ENCODE measurements at regions not wholly inside any gene's neighbourhood (a gene's known extent, or its start where the extent isn't known, plus 50 kb on each side); places are given as distances from the start of the nearest gene placed in this dataset.

- Histone ChIP-seq H3K4me1 (peaks cover 0 to 6% (median 0%) of the 10 kb centered on the region in 3 donors), H3K36me3 (no peaks in the 10 kb centered on the region), H3K4me3 (no peak overlapping the region), H3K9me3 (no peaks in the 10 kb centered on the region), H3K27ac (no peak overlapping the region), H3K27me3 (peaks cover 0 to 9% (median 0%) of the 10 kb centered on the region in 4 donors)
- no peak for DNase-seq
- intact Hi-C loops (cut with DNase I): no loop called here
- WGBS, 2 donors: 22 to 29% methylated on average over 4 of the region's 4 CpGs
- TF ChIP-seq POLR2A (IDR thresholded peaks at IDR 0.05): no peak
- TF ChIP-seq CTCF (IDR thresholded peaks at IDR 0.05): no peak
These were observed 222.5 kb upstream of the SNX19 start for GRCh38 chr11:131138731-131139130.

GRCh38 chr11:131145791-131146190 lies 224.6 kb upstream of the NTM start:
- no peaks in the 10 kb centered on the region for H3K9me3 ChIP-seq
- intact Hi-C loops (cut with DNase I): no loop called here
- H3K4me3 ChIP-seq: no peak overlapping the region
- no peak for DNase-seq
- no peaks in the 10 kb centered on the region for H3K27me3 ChIP-seq
- WGBS, 2 donors: 75 to 88% methylated on average over 5 of the region's 5 CpGs
- H3K36me3 ChIP-seq: no peaks in the 10 kb centered on the region
- H3K27ac ChIP-seq: no peak overlapping the region
- H3K4me1 ChIP-seq: peaks cover 0 to 5% (median 0%) of the 10 kb centered on the region in 3 donors
- no peak for TF ChIP-seq POLR2A (IDR thresholded peaks at IDR 0.05)
- no peak for TF ChIP-seq CTCF (IDR thresholded peaks at IDR 0.05)

DNA sequence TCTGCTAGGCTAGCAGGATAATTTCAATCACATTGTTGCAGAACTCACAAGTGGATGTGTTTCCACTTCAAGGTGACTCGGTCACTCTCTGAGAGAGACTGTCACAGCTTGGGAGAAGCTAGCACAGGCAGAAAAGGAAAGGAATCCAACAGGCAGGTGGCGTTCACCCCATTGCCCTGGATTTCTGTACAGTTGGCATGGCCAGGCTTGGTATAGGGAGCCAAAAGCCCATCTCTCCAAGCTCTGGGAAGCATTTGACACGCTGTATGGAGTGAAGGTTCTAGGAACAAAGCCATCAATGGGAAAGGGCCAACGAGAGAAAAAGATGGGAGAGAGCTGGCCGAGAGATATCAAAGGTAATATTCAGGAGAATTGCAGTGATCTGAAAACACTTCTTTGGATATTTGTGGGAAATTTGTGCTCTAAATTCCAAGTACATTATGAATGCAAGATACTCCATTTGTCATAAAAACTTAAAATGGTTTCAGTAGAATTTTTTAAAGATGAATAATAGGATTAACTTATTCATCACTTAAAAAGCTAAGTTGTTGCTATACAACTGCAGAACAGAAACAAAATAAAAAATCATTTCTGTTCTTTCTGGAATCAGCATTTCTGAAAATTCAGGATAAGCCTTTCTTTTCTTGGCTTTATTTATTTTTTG lies 223.5 kb upstream of the NTM start:
- H3K4me3 ChIP-seq: no peak overlapping the region
- 53 to 65% methylated on average over 4 to 5 of the region's 5 CpGs for WGBS, 2 donors
- DNase-seq: no peak
- intact Hi-C loops (cut with DNase I): no loop called here
- TF ChIP-seq POLR2A (IDR thresholded peaks at IDR 0.05) (no peak), CTCF (IDR thresholded peaks at IDR 0.05) (no peak)
- H3K9me3 ChIP-seq: no peaks in the 10 kb centered on the region
- no peaks in the 10 kb centered on the region for H3K36me3 ChIP-seq
- no peaks in the 10 kb centered on the region for H3K4me1 ChIP-seq
- no peak overlapping the region for H3K27ac ChIP-seq
- H3K27me3 ChIP-seq: no peaks in the 10 kb centered on the region

GRCh38 chr11:131154351-131154750 lies 216.1 kb upstream of the NTM start:
- no peak overlapping the region for H3K27ac ChIP-seq
- no peak for TF ChIP-seq POLR2A (IDR thresholded peaks at IDR 0.05)
- TF ChIP-seq CTCF (IDR thresholded peaks at IDR 0.05): no peak
- no peaks in the 10 kb centered on the region for H3K36me3 ChIP-seq
- H3K4me3 ChIP-seq: no peak overlapping the region
- intact Hi-C loops (cut with DNase I): no loop called here
- no peaks in the 10 kb centered on the region for H3K4me1 ChIP-seq
- DNase-seq: no peak
- H3K9me3 ChIP-seq: no peaks in the 10 kb centered on the region
- peaks cover 0 to 4% (median 0%) of the 10 kb centered on the region in 4 donors for H3K27me3 ChIP-seq
- 56 to 58% methylated on average over 6 to 7 of the region's 7 CpGs for WGBS, 2 donors

DNA sequence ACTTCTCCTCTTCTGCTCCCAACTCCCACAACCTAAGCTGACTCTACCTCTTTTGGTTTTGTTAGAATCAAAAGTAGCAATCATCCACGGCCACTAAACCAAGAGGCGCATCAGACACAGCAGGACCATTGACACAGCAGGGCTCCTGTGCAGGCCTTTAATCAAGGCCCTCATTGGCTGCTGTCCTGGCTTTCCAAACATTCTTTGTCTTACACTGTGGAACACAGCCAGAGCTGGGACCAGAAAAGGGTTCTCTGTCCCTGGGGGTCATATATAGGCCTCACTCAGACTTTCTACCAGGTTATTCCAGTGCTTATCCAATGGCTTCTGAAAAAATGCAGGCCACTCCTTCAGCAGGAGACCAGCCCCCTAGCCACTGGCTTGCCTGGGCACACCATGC lies 212.7 kb upstream of the NTM start:
- Histone ChIP-seq H3K27ac (no peak overlapping the region), H3K9me3 (no peaks in the 10 kb centered on the region), H3K4me3 (no peak overlapping the region), H3K4me1 (no peaks in the 10 kb centered on the region), H3K27me3 (peaks cover 0 to 15% (median 0%) of the 10 kb centered on the region in 4 donors), H3K36me3 (no peaks in the 10 kb centered on the region)
- no peak for TF ChIP-seq POLR2A (IDR thresholded peaks at IDR 0.05)
- TF ChIP-seq CTCF (IDR thresholded peaks at IDR 0.05): no peak
- intact Hi-C loops (cut with DNase I): no loop called here
- WGBS, 2 donors: 100% methylated on average over 1 of the region's 2 CpGs; no CpG with 5 or more reads in 1 of the 2 donors
- DNase-seq: no peak
